ENCODE measurements at regions not wholly inside any gene's neighbourhood (a gene's known extent, or its start where the extent isn't known, plus 50 kb on each side); places are given as distances from the start of the nearest gene placed in this dataset.
"Not testable (repeated sequence)": the region's sequence is repeated elsewhere in the genome, so short reads cannot be mapped to it uniquely, and the experiment has no call there.

- no peak for DNase-seq
Measured at GRCh38 chr11:71181566-71181965, 70.8 kb downstream of the SHANK2 start.

- DNase-seq, result no peak
Measured at GRCh38 chr11:71180694-71181470, 71.5 kb downstream of the SHANK2 start.

GRCh38 chr11:71179877-71180605 is 72.3 kb downstream of the SHANK2 start:
- DNase-seq, result no peak

- no peak for DNase-seq
Measured at GRCh38 chr11:71178076-71178475, 74.3 kb downstream of the SHANK2 start.

GRCh38 chr11:71176812-71177211 is 75.6 kb downstream of the SHANK2 start:
- DNase-seq, result no peak

GRCh38 chr11:71173709-71174108 is 78.7 kb downstream of the SHANK2 start:
- DNase-seq, result no peak

GRCh38 chr11:71172680-71173079 is 79.7 kb downstream of the SHANK2 start:
- DNase-seq, result no peak

GRCh38 chr11:71171576-71171975 is 80.8 kb downstream of the SHANK2 start:
- DNase-seq, result no peak

- no peak for DNase-seq
Measured at GRCh38 chr11:71170624-71171423, 81.6 kb downstream of the SHANK2 start.

GRCh38 chr11:71169313-71169712 is 83.1 kb downstream of the SHANK2 start:
- DNase-seq, result no peak

- DNase-seq, result not testable (repeated sequence)
Measured at GRCh38 chr11:71167814-71168213, 84.6 kb downstream of the SHANK2 start.

- DNase-seq, result no peak
Measured at GRCh38 chr11:71165771-71166170, 86.6 kb downstream of the SHANK2 start.

- no peak for DNase-seq
Measured at GRCh38 chr11:71164621-71165020, 87.8 kb downstream of the SHANK2 start.

GRCh38 chr11:71164186-71164585 is 88.2 kb downstream of the SHANK2 start:
- no peak for DNase-seq

GRCh38 chr11:71163371-71163770 is 89.0 kb downstream of the SHANK2 start:
- no peak for DNase-seq

GRCh38 chr11:71158936-71159335 is 93.4 kb downstream of the SHANK2 start:
- DNase-seq, result no peak

GRCh38 chr11:71157676-71158075 is 94.7 kb downstream of the SHANK2 start:
- not testable (repeated sequence) for DNase-seq

GRCh38 chr11:71156301-71156700 is 96.1 kb downstream of the SHANK2 start:
- no peak for DNase-seq

GRCh38 chr11:71155846-71156245 is 96.5 kb downstream of the SHANK2 start:
- no peak for DNase-seq

GRCh38 chr11:71154261-71154805 is 98.0 kb downstream of the SHANK2 start:
- no peak for DNase-seq

GRCh38 chr11:71153005-71153390 is 99.4 kb downstream of the SHANK2 start:
- no peak for DNase-seq

GRCh38 chr11:71152312-71153004 is 99.9 kb downstream of the SHANK2 start:
- DNase-seq, result not testable (repeated sequence)

GRCh38 chr11:71151561-71151960 is 100.8 kb downstream of the SHANK2 start:
- DNase-seq, result no peak

Data from NCI-H526 treated with DMSO at 0.1 percent for 48 hours (cell line).